SU-DHL-6 (cell line): ENCODE measurements at regions not wholly inside any gene's neighbourhood (a gene's known extent, or its start where the extent isn't known, plus 50 kb on each side); places are given as distances from the start of the nearest gene placed in this dataset.

Source experiments
- H2AFZ ChIP-seq: fragments of 200-600 bp; sonication (generic); 2 replicates; pipeline ENCODE4 v1.6.1; 2014; ENCODE audit warnings: low read depth, mild to moderate bottlenecking, moderate library complexity, mixed read lengths, antibody characterized with exemption, low read length; ENCODE audit not compliant: severe bottlenecking
- H3F3A ChIP-seq: fragments of 200-600 bp; shearing (Covaris generic); 2 replicates; pipeline ENCODE4 v1.6.0; 2016; ENCODE audit warnings: antibody characterized with exemption, mild to moderate bottlenecking; ENCODE audit not compliant: insufficient read depth
- H3K27ac ChIP-seq: fragments of 200-600 bp; sonication (generic); 2 replicates; pipeline ENCODE4 v1.5.1; 2016; ENCODE audit warnings: low read depth, mild to moderate bottlenecking, low read length, moderate library complexity, mixed read lengths
- H3K27me3 ChIP-seq: fragments of 200-600 bp; sonication (generic), shearing (Covaris generic); 2 replicates; pipeline ENCODE4 v1.6.0; 2014; ENCODE audit warnings: mild to moderate bottlenecking, low read length
- H3K36me3 ChIP-seq: fragments of 200-600 bp; sonication (generic); 2 replicates; pipeline ENCODE4 v1.6.1; 2014; ENCODE audit warnings: mild to moderate bottlenecking, low read length, mixed read lengths
- H3K4me2 ChIP-seq: fragments of 300-600, 200-600 bp; shearing (Covaris generic), sonication (generic); 2 replicates; pipeline ENCODE4 v1.6.0; 2014; ENCODE audit warnings: low read length, low read depth, mild to moderate bottlenecking; ENCODE audit not compliant: poor library complexity, severe bottlenecking
- H3K4me3 ChIP-seq: fragments of 200-600 bp; sonication (generic); 2 replicates; pipeline ENCODE4 v1.5.1; 2014; ENCODE audit warnings: antibody characterized with exemption, low read length, mild to moderate bottlenecking, mixed read lengths; ENCODE audit not compliant: insufficient read depth, poor library complexity, severe bottlenecking
- H3K79me2 ChIP-seq: fragments of 200-600 bp; sonication (generic); 2 replicates; pipeline ENCODE4 v1.6.1; 2014; ENCODE audit warnings: mild to moderate bottlenecking, low read length, moderate library complexity; ENCODE audit not compliant: insufficient read depth
- H3K9ac ChIP-seq: fragments of 200-600 bp; sonication (generic); 2 replicates; pipeline ENCODE4 v1.7.0; 2014; ENCODE audit warnings: mild to moderate bottlenecking, low read length
- H3K9me2 ChIP-seq: fragments of 200-600 bp; sonication (generic); replicated peaks from 2 replicates; pipeline ENCODE4 v1.6.1; 2014; ENCODE audit warnings: low read length; ENCODE audit not compliant: insufficient read depth
- H3K9me3 ChIP-seq: fragments of 200-600 bp; sonication (generic); 2 replicates; pipeline ENCODE4 v1.6.1; 2014; ENCODE audit warnings: low read length, mixed read lengths; ENCODE audit not compliant: insufficient read depth
- H4K20me1 ChIP-seq: fragments of 200-600 bp; sonication (generic); 2 replicates; pipeline ENCODE4 v1.6.1; 2014; ENCODE audit warnings: low read depth, mild to moderate bottlenecking, antibody characterized with exemption, low read length, moderate library complexity, mixed read lengths
- EZH2phosphoT487 ChIP-seq: fragments of 200-600 bp; sonication (generic), shearing (Covaris generic); conservative IDR thresholded peaks from 2 replicates; pipeline ENCODE4 v1.6.1; 2018; ENCODE audit warnings: mild to moderate bottlenecking, antibody characterized with exemption, low read length, moderate library complexity, mixed read lengths
- TF ChIP-seq, protein P1 (sequence below): fragments of 200-600 bp; sonication (generic); IDR thresholded peaks from one replicate; pipeline ENCODE4 v1.5.1; 2017; ENCODE audit warnings: antibody characterized with exemption, mild to moderate bottlenecking, low read length, moderate library complexity; ENCODE audit not compliant: insufficient read depth, poor library complexity, severe bottlenecking

DNA sequence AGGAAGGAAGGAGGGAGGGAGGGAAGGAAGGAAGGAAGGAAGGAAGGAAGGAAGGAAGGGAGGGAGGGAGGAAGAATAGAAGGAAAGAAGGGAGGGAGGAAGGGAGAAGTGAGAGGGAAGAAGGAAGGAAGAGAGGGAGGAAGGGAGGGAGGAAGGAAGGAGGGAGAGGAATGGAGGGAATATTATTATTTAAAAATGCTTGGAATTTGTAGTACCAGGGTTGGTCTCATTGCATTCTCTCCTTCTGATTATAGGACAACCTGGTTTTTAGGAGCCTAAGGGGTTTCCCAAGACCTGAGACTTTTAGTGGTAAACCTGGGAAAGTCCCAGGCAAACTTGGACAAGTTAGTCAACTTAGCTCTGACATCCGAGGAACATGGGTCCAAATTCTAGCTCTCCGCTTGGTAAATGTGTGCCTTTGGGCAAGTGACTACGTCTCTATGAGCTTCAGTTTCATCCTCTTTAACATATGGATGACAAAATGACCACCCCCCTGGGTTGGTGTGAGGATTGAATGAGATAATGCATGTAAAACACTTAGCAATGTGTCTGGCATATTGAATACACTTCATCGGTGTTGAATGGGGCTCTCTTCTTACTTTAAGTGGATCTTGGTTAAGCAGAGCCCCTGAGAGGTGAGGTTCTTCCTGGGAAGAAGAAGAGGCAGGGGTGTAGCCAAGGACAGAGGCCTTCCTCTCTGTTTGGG is 690.7 kb upstream of the TBX3 start:
- no peak overlapping the region for H2AFZ ChIP-seq
- H4K20me1 ChIP-seq = no peaks in the 10 kb centered on the region
- H3K36me3 ChIP-seq = no peaks in the 10 kb centered on the region
- no peak overlapping the region for H3K27ac ChIP-seq
- no peak overlapping the region for H3K9ac ChIP-seq
- TF ChIP-seq EZH2phosphoT487 = no peak
- TF ChIP-seq, protein P1, sequence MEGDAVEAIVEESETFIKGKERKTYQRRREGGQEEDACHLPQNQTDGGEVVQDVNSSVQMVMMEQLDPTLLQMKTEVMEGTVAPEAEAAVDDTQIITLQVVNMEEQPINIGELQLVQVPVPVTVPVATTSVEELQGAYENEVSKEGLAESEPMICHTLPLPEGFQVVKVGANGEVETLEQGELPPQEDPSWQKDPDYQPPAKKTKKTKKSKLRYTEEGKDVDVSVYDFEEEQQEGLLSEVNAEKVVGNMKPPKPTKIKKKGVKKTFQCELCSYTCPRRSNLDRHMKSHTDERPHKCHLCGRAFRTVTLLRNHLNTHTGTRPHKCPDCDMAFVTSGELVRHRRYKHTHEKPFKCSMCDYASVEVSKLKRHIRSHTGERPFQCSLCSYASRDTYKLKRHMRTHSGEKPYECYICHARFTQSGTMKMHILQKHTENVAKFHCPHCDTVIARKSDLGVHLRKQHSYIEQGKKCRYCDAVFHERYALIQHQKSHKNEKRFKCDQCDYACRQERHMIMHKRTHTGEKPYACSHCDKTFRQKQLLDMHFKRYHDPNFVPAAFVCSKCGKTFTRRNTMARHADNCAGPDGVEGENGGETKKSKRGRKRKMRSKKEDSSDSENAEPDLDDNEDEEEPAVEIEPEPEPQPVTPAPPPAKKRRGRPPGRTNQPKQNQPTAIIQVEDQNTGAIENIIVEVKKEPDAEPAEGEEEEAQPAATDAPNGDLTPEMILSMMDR = no peak
- H3K9me3 ChIP-seq = no peaks in the 10 kb centered on the region
- H3K27me3 ChIP-seq = no peaks in the 10 kb centered on the region
- H3K79me2 ChIP-seq = no peaks in the 10 kb centered on the region
- H3K4me3 ChIP-seq = no peak overlapping the region
- no peaks in the 10 kb centered on the region for H3F3A ChIP-seq
- no peak overlapping the region for H3K4me2 ChIP-seq
- no peaks in the 10 kb centered on the region for H3K9me2 ChIP-seq

DNA sequence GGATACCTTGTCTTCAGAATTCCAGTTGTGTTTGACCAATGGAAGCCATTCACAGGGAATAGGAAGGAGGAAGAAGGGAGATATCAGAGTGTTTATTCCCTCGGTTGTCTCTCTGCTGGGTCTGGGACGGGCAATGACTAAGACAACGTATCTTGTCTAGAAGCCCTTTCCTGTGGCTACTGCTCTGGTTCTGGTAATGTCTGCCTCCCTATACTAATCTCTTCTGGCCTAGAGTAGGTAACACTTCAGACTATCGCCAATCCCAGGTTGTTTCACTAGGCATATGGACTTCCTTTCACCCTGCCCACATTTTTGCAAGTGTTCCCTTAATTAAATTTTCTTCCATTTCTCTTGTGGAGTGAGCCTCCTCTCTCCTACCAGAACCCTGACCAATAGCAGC is 687.7 kb upstream of the TBX3 start:
- Histone ChIP-seq H4K20me1 (no peaks in the 10 kb centered on the region), H2AFZ (no peak overlapping the region), H3K4me3 (no peak overlapping the region), H3K27ac (no peak overlapping the region), H3K9me2 (no peaks in the 10 kb centered on the region), H3K4me2 (no peak overlapping the region), H3K9me3 (no peaks in the 10 kb centered on the region), H3K36me3 (no peaks in the 10 kb centered on the region), H3K9ac (no peak overlapping the region), H3K27me3 (no peaks in the 10 kb centered on the region), H3K79me2 (no peaks in the 10 kb centered on the region), H3F3A (no peaks in the 10 kb centered on the region)
- TF ChIP-seq EZH2phosphoT487 = no peak
- TF ChIP-seq, protein P1 = no peak

DNA sequence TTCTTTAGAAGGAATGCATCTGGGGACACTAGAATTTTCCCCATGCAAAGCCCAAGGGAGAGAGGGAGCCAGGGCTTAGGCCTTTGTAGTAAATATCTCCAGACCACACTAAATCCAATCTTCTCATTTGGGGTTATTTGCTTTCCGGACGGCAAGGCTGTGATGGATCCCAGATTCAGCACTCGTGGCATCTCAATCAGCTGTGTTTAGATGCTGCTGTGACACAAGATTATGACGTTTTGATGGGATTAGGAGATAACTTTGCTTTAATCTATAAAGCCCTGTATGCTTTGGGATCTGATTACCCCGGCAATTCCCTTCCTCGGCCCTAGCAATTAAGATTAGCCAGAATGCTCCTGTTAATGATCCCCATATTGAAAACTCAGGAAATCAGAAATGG is 686.7 kb upstream of the TBX3 start:
- no peaks in the 10 kb centered on the region for H3K9me3 ChIP-seq
- no peaks in the 10 kb centered on the region for H3F3A ChIP-seq
- H3K9ac ChIP-seq = no peak overlapping the region
- no peaks in the 10 kb centered on the region for H4K20me1 ChIP-seq
- H3K4me3 ChIP-seq = no peak overlapping the region
- no peaks in the 10 kb centered on the region for H3K9me2 ChIP-seq
- H3K27ac ChIP-seq = no peak overlapping the region
- H3K27me3 ChIP-seq = no peaks in the 10 kb centered on the region
- no peaks in the 10 kb centered on the region for H3K79me2 ChIP-seq
- H3K36me3 ChIP-seq = no peaks in the 10 kb centered on the region
- no peak overlapping the region for H2AFZ ChIP-seq
- H3K4me2 ChIP-seq = no peak overlapping the region
- TF ChIP-seq EZH2phosphoT487 = no peak
- TF ChIP-seq, protein P1 = no peak
